ENCODE measurements at regions not wholly inside any gene's neighbourhood (a gene's known extent, or its start where the extent isn't known, plus 50 kb on each side); places are given as distances from the start of the nearest gene placed in this dataset.
"Not testable (repeated sequence)": the region's sequence is repeated elsewhere in the genome, so short reads cannot be mapped to it uniquely, and the experiment has no call there.

DNA sequence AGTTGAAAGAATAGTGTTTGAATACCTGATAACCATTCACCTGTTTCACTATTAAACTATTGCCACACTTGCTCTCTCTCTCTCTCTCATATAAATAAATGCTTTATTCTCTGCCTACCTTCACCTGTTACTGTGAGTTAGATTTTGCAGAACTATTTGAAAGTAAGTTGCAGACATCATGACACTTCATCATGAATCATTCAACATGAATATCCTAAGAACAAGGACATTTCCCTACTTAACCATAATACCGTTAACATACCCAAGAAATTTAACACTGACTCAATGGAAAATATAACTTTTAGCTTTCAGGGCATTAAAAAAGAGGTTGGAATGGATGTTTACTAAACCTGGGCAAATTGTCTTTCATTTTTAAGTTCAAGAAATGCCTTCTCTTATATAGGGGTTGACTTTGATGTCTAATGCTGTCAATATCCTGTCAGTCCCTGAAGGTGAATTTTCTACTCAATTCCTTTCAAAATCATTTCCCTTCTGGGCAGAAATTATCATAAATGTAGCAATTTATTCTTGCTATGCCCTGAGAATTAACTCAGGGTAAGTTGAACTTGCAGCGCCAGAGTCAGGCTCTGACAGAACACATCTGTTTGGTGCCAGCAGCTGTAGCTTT, 582.6 kb upstream of the TLE4 start:
- TF ChIP-seq ZFX (IDR thresholded peaks at IDR 0.05): no peak
- TF ChIP-seq, protein P1, sequence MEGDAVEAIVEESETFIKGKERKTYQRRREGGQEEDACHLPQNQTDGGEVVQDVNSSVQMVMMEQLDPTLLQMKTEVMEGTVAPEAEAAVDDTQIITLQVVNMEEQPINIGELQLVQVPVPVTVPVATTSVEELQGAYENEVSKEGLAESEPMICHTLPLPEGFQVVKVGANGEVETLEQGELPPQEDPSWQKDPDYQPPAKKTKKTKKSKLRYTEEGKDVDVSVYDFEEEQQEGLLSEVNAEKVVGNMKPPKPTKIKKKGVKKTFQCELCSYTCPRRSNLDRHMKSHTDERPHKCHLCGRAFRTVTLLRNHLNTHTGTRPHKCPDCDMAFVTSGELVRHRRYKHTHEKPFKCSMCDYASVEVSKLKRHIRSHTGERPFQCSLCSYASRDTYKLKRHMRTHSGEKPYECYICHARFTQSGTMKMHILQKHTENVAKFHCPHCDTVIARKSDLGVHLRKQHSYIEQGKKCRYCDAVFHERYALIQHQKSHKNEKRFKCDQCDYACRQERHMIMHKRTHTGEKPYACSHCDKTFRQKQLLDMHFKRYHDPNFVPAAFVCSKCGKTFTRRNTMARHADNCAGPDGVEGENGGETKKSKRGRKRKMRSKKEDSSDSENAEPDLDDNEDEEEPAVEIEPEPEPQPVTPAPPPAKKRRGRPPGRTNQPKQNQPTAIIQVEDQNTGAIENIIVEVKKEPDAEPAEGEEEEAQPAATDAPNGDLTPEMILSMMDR (conservative IDR thresholded peaks at IDR 0.05): no peak
- no peak overlapping the region for H3K27ac ChIP-seq

DNA sequence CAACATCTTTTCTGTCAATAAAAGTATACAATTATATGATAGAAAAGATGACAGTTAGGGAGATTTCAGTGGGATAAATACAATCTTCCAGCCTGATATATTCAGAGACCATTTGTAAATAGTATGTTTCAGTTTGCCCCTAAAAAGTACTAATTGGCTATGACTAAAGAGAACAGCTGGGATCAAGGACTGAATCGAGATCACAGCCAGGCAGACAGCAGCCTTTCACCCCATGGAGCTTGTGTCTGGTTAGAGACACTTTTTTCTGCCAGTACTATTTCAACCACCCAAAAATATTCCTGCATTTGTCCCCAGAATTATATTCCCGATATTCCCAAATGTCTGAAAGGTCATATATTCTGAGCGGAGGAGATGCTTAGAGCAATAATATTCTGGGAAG, 577.3 kb upstream of the TLE4 start:
- H3K27ac ChIP-seq: no peak overlapping the region
- TF ChIP-seq ZFX (IDR thresholded peaks at IDR 0.05): no peak
- TF ChIP-seq, protein P1 (conservative IDR thresholded peaks at IDR 0.05): no peak

DNA sequence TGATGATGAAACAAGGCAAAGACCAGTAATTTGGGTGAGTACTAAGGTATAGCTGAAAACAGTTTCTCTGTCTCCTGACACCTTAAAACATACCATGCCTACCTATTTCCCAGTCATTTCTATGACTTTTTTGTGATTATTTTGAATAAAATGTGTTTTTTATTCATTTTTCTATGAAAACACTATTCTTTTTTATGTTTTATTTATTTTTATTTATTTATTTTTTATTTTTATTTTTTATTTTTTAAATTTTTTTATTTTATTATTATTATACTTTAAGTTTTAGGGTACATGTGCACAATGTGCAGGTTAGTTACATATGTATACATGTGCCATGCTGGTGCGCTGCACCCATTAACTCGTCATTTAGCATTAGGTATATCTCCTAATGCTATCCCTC, 576.8 kb upstream of the TLE4 start:
- not testable (repeated sequence) for H3K27ac ChIP-seq

DNA sequence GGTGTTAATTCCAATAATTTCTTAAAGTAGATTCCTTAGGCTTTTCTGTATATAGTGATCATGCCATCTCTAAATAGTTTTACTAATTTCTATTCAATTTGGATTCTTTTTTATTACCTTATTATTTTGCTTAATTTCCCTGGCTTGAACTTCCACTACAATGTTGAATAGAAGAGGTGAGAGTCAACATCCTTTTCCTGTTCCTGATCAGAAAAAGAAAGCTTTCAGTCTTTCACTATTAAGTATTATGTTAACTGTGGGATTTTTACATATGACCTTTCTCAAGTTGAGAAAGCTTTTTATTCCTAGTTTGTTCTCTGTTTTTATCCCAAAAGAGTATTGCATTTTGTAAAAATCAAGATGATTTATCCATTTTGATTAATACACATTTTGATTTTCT, 574.5 kb upstream of the TLE4 start:
- no peak overlapping the region for H3K27ac ChIP-seq
- no peak for TF ChIP-seq ZFX (IDR thresholded peaks at IDR 0.05)
- TF ChIP-seq, protein P1 (conservative IDR thresholded peaks at IDR 0.05): no peak

DNA sequence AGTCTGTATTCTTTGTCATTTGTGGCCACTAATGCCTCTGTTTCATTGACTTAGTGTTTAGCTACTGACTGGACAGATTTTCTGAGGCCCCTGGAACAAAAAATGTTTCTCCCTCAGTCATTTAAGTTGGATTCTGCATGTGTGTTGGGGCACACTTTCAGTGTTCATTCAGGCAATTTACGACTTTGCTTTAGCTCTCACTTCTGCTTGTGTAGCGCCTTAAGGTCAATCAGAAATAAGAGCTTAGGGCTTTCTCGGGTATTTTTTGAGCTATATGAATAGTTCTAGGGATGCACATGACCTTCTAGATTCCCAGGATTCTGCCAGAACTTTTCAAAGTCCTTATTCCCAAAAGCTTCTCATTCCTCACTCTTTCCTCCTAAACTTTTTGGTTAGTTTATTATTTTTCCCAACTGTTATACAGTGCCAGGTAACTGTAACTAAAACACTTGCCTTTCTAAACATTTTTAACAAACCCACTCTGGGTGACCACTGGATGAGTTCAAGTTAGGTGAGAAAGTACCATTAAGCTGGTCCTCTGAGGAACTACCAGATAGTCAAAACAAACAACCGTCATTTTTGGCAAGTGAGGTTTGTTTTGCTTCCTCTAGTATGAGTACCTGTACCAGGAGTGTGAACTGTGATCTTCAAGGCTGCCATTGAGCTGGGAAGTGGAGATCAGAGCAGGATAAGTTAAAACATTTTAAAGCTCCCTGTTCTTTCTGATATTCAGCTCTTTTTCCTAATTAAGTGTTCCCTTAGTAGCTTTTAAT, 571.3 kb upstream of the TLE4 start:
- no peak for TF ChIP-seq ZFX (IDR thresholded peaks at IDR 0.05)
- TF ChIP-seq, protein P1 (conservative IDR thresholded peaks at IDR 0.05): no peak
- H3K27ac ChIP-seq: no peak overlapping the region

DNA sequence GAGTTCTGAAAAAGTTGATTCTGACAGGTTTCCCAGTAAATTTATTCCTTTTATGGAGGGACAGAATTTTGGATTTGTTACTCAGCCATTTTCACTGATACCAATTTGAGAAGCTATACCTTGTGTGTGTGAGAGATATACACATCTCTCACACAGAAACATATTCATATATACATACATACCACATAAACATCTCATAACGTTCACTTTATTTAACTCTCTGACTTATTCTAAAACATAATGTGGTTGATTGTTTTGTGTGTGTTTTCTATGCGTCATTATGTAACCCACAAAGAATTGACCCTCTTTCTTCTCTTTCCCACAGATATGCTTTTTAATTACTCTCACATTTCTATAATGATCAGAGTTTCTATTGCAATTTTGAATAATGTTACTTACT, 570.8 kb upstream of the TLE4 start:
- H3K27ac ChIP-seq: no peak overlapping the region
- TF ChIP-seq ZFX (IDR thresholded peaks at IDR 0.05): no peak
- TF ChIP-seq, protein P1 (conservative IDR thresholded peaks at IDR 0.05): no peak

DNA sequence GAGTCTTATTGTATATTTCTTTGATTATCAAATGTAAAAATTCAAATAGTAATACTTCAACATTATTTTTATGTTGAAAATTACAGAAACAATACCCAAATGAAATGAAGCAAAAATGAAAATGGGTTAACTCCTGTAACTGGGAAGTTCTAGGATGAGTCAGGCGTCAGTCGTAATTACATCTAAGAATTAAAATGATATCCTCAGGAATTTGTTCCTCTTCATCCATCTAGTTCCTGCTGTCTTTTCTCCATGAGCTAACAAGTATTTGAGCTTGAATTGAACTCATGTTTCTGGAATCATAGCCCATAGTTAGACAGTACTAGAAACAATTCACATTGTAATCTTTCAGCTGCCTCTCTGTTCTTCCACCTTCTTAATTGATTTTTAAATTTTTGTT, 568.3 kb upstream of the TLE4 start:
- TF ChIP-seq ZFX (IDR thresholded peaks at IDR 0.05): no peak
- TF ChIP-seq, protein P1 (conservative IDR thresholded peaks at IDR 0.05): no peak
- no peak overlapping the region for H3K27ac ChIP-seq

DNA sequence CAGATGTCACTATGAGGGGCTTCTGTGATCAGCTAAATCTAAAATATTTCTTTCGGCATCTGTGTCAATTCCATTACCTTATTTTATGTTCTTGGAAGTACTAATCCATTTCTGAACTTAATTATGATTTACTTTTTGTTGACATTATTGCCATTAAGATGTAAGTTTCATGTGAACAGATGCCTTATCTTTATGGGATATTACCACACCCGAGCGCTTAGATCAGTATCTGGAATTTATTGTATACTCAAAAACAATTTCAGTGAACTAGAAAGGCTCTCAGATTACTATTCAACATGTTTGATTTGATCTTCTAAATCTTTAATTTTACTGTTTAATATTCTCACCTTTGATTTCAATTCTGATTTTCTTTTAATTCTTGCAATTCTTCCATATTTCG, 567.7 kb upstream of the TLE4 start:
- no peak overlapping the region for H3K27ac ChIP-seq
- TF ChIP-seq, protein P1 (conservative IDR thresholded peaks at IDR 0.05): no peak
- no peak for TF ChIP-seq ZFX (IDR thresholded peaks at IDR 0.05)
